ENCODE measurements at regions not wholly inside any gene's neighbourhood (a gene's known extent, or its start where the extent isn't known, plus 50 kb on each side); places are given as distances from the start of the nearest gene placed in this dataset.

GRCh38 chr10:83892737-83893136 lies 246.6 kb upstream of the GHITM start:
- TF ChIP-seq, protein P1, sequence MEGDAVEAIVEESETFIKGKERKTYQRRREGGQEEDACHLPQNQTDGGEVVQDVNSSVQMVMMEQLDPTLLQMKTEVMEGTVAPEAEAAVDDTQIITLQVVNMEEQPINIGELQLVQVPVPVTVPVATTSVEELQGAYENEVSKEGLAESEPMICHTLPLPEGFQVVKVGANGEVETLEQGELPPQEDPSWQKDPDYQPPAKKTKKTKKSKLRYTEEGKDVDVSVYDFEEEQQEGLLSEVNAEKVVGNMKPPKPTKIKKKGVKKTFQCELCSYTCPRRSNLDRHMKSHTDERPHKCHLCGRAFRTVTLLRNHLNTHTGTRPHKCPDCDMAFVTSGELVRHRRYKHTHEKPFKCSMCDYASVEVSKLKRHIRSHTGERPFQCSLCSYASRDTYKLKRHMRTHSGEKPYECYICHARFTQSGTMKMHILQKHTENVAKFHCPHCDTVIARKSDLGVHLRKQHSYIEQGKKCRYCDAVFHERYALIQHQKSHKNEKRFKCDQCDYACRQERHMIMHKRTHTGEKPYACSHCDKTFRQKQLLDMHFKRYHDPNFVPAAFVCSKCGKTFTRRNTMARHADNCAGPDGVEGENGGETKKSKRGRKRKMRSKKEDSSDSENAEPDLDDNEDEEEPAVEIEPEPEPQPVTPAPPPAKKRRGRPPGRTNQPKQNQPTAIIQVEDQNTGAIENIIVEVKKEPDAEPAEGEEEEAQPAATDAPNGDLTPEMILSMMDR (IDR thresholded peaks at IDR 0.05; ENCODE audit: insufficient read depth, low read length, poor library complexity, severe bottlenecking), result no peak
- TF ChIP-seq EZH2phosphoT487 (conservative IDR thresholded peaks at IDR 0.05; ENCODE audit: low read length), result no peak

Data from SU-DHL-6 (cell line).